GM18873 (cell line): ENCODE measurements at regions not wholly inside any gene's neighbourhood (a gene's known extent, or its start where the extent isn't known, plus 50 kb on each side); places are given as distances from the start of the nearest gene placed in this dataset.
"Not testable (repeated sequence)": the region's sequence is repeated elsewhere in the genome, so short reads cannot be mapped to it uniquely, and the experiment has no call there.

Experiments
- ATAC-seq: cut with Tn5 transposase; IDR thresholded peaks from one replicate; pipeline ENCODE4 v1.9.1; 2021; ENCODE audit warnings: mild to moderate bottlenecking, moderate library complexity, moderate number of reproducible peaks; ENCODE audit not compliant: unreplicated experiment, low FRiP score

DNA sequence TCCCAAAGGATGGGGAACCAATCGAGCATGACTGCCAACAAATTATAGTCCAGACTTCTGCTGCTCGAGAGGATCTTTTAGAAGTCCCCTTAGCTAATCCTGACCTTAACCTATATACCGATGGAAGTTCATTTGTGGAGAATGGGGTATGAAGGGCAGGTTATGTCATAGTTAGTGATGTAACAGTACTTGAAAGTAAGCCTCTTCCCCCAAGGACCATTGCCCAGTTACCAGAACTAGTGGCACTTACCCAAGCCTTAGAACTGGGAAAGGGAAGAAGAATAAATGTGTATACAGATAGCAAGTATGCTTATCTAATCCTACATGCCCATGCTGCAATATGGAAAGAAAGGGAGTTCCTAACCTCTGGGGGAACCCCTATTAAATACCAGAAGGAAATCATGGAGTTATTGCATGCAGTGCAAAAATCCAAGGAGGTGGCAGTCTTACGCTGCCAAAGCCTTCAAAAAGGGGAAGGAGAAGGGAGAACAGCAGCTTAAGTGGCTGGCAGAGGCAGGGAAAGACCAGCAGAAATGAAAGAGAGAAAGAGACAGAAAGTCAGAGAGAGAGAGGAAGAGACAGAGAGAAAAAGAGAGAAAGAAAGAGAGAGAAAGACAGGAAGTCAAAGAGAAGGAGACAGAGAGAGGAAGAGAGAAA is 224.4 kb upstream of the SLC8A1 start:
- not testable (repeated sequence) for ATAC-seq

DNA sequence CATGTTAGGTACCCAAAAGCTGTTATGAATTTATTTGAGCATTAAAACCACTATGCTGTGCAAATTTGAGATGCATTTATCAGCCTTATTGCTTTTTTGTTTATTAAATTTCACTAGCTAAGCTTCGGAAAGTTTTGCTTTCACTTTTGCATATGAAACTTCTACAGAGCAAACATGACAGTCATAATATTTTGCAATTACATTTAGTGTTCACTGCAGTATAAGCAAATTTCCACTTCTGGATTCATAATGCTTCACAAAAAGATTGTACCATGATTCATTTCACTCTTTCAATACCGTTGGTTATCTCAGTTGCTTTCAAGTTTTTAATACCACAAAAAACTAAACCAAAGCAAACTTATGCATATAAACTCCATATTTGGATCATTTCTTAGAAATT is 228.7 kb upstream of the SLC8A1 start:
- no peak for ATAC-seq

DNA sequence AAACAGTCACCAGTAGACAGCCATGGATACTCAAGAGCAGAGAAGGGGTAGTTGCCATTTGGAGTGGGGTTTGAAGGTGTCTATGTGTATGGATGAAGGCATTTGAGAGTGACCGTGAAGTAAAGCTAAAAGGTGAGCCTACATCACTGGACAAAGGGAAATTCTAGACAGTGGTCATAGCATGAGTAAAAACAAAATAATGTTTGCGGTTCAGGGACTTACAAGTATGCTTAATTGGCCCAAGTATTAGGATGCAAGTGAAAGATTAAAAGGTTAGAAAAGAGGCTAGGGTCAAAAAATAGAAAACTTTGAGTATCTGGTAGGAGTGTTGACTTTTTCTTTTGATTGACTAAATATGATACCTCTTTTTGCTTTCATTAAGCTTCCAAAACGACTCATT is 238.1 kb upstream of the SLC8A1 start:
- no peak for ATAC-seq

DNA sequence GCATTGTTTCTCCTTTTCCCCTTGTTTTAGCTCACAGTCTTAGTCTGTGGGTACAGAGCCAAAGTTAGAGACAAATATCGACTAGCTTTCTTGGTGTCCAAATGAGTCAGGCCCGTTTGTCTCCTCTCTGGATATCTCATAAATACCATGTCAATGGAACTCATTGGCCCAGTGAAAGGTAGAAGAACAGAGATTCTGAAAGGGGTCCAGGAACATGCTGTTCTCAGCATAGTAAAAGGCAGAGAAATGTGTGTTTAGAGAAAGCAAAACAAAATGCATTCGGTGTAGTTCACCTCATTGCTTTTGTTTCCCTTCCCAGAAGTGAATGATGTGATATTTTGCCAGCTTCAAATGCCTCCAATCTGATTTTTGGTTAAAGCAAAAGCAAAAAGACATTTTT is 238.6 kb upstream of the SLC8A1 start:
- ATAC-seq = no peak

DNA sequence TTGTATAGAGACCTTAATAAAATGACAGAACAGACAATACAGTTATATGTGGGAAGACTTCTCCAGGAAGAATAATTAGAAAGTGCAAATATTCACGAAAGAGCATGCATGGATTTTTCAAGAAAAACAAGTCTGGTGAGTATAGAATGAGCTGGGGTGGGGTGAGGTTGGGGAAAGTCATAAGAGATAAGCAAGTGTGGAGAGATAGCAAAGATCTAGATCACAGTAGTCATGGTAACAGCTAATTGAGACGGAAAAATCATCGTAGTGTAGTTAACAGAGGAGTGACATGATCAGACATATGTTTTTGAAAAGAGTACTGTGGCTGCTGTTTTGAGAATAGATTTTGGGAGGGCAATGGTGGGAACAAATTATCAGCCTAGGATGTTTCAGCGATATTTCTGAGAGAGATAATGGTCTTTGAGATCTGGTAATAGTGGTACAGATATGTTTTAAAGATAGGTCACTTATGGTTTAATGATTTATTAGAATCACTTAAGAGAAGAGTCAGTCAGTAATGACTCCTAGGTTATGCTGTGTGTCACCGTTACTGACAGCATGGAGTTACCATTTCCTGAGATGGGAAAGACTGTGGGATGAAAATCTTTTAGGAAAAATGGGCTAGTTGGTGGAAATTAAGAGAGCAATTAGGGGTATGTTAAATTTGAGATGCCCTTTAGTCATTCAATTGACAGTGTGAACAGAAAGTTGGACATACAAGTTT is 248.5 kb upstream of the SLC8A1 start:
- no peak for ATAC-seq

DNA sequence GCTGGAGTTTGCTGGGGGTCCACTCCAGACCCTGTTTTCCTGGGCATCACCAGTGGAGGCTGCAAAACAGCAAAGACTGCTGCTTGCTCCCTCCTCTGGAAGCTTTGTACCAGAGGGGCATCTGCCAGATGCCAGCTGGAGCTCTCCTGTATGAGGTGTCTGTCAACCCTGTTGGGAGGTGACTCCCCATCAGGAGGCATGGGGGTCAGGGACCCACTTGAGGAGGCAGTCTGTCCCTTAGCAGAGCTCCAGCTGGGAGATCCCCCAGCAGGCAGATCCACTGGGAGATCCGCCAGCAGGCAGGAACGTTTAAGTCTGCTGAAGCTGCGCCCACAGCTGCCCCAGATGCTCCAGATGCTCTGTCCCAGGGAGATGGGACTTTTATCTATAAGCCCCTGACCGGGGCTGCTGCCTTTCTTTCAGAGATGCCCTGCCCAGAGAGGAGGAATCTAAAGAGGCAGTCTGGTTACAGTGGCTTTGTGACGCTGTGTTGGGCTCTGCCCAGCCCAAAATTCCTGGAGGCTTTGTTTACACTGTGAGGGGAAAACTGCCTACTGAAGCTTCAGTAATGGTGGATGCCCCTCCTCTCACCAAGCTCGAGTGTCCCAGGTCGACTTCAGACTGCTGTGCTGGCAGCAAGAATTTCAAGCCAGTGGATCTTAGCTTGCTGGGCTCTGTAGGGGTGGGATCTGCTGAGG is 260.5 kb upstream of the SLC8A1 start:
- not testable (repeated sequence) for ATAC-seq

DNA sequence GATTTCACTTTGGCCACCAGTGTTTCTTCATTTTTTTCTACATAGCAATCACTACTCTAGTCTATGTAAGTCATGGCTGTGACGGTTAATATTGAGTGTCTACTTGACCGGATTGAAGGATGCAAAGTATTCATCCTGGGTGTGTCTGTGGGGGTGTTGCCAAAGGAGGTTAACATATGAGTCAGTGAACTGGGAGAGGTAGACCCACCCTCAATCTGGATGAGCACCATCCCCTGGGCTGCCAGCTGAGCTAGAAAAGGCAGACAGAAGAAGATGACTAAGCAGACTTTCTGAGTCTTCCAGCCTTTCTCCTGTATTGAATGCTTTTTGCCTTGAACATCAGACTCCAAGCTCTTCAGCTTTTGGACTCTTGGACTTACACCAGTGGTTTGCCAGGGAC is 265.0 kb upstream of the SLC8A1 start:
- ATAC-seq = no peak

DNA sequence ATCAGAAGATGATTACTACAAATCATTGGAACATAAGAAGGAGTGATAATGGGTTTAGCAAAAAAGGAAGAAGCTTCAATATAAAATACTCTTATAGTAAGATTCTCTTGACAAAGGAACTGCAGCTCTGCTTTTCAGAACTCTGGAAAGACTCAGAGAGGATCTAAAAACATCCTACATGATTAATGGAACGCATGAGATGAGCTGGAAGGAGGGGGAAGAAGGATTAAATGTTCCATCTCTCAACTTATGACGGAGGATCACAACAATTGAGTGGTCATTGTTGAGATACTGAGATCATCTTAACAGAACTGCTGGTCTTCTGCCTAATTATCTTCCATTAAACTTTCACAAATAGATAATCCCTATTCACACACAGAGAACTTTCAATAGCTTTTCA is 267.5 kb upstream of the SLC8A1 start:
- ATAC-seq = no peak

DNA sequence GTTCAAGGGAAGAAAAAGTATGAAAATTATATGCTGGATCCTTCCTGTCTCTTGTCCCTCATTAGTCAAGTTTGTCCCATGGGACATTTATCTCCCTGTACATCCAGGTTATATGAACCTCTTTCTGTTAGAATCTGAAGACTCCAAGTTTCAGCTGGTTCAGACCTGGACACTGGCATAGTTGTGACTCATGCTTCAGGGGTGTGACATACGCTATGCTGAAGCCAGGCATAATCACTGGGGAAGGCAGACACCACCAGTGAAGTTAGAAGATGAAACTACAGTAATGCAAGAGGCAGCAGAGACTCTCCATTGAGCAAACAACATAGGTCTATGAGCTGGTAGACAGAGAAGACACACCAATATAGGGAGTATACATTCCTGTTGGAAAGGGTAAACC is 269.7 kb upstream of the SLC8A1 start:
- no peak for ATAC-seq

DNA sequence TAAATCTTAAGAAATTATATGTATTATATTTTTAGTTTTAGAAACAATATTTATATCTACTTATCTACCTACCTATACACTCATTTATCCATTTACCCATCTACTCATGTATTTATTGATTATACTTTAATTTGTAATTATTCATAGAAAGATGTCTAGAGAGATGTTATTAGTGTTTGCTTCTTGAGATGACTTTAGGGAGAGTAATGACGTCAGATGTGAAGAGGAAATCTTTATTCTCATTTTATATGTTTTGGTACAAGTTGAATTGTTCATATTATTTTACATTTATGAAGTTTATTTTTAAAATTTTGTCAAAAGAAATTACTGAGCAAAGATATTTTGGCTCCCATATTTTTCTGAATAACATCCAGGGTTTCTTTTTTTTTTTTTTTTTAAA is 271.3 kb upstream of the SLC8A1 start:
- ATAC-seq = no peak

DNA sequence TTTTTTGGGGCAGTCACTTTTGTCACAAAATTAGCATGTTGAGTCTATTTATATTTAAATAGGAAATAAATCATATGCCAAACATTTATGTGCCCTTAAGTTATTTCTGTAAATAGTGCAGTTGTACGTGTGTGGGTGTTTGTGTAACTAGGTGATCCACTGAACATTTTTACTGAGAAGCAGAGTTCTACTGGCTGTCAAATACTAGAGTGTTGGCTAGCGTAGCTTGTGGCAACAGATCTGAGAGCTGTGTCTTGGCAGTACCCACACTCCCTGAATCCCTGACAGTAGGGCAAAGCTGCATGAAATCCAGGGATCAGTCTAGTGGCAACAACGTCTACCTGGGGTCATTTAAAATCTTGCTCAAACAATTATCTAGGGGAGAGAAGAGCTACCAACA is 273.1 kb upstream of the SLC8A1 start:
- ATAC-seq = no peak

DNA sequence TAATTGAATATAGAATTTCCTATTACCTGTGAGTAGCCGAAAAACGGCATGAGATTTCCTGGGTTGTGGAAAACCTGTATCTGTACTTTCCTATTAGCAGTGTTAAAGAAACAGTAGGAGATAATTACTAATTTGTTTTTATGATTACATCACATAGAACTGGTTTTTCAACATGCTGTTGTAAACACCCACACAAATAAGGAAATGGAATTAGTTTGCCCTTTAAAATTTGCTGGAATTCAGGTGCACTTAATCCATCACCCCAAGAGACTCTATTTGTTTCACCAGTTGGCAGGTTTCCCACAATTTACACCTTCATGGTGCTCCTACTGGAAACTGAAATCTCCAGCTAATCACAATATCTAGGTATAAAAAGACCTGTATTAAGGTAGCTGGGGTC is 274.1 kb upstream of the SLC8A1 start:
- ATAC-seq = no peak

DNA sequence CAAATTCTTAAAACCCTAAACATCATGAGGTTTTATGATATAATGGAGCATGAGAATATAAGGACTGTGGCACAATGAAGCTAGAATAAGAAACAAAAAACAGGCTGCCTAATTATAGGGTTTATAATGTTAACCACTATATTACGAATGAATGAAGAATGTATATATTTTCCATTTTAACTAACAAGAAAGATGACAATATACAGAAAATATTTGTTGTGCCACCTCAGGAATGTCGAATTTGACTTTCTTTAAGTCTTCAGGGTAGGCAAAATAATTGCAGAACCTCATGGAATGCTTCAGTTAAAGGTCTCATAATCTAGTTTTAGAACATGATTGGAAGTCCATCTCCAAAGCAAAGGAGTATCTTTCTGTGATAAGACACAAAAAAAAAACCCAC is 282.9 kb upstream of the SLC8A1 start:
- ATAC-seq = no peak

DNA sequence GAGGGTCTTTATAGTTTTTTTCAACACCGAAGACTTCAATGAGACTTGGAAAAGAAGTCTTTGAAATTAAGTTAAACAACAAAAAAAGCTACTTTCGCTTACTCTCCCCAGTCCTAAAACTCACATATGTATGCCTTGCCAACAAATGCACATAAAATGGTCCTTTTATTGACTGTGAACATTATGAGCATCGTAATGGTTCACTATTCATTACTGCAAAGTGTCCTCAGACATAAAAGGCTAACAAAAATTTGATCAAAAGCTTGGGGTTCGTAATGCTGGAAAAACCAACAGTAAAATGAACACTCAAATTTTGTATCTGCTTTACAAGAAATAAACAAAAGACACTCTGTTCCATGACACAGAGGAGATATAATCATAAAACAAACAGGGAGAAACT is 285.3 kb upstream of the SLC8A1 start:
- ATAC-seq = no peak

DNA sequence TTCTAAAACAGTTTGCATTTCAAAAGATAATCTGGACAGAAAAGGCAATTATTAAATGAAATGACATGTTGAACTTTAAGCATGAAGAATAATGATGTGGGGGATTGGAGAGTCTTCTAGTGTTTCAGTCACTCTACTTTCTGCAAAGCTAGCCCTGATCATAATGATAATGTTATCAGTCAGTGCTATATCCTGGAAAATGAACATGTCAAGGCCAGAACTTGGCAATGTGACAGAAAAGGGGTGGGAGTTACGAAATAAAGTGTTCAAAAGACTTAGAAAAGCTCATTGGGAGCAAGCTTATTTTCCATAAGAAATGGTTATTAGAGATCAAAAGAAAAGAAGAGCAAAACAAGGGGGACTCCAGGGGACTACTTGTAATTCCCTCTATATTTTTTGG is 288.5 kb upstream of the SLC8A1 start:
- no peak for ATAC-seq

DNA sequence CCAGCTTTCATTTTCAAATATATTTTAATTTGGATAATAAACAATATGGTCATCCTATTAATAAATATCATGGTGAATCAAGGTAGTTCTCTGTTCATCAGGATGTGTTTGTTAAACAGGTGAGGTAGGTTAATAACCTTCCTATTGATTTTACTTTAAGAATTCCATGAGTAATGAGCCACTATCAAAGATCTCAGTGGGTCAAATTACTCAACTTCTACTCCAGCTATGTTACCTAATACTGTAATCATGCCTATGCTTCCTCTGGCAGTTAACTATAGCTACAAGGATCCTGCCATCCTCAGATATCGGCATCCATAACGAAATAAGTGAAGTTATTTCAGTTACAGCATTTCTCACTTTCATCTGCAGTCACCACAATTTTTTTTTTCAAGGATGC is 289.6 kb upstream of the SLC8A1 start:
- no peak for ATAC-seq

DNA sequence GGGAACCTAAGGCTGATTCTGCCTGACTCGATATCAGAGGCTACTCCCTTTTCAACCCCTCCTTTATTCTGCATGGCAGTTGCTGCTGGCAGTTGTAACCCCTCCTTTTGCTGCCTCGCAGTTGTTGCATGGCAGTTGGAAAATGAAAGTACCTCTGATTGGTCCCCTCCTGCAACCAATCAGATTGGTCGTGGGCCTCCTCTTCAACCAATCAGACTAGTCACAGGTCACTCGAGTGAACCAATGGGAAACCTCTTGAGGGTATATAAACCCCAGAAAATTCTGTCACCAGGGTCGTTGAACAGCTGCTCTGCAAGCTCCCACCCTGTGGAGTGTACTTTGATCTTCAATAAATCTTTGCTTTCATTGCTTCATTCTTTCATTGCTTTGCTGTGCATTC is 294.3 kb upstream of the SLC8A1 start:
- ATAC-seq = no peak

DNA sequence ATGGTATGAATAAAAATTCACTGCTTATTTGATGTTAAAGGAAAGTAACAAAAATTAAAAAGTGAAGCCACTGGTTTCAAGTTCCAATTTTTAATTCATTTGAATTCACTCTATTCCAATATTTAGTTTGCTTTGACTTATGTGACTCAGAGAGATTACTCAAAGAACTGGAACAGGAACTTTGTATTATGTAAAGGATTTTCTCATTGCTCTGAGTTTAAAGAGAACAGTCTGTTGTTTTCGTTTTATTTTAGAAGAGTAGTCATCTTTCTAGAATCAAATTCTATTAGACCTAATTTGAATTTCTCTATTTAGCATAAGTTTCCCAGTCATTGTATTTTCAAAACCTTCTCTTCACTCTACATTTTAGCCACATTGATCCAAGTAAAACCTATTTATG is 300.1 kb upstream of the SLC8A1 start:
- no peak for ATAC-seq

DNA sequence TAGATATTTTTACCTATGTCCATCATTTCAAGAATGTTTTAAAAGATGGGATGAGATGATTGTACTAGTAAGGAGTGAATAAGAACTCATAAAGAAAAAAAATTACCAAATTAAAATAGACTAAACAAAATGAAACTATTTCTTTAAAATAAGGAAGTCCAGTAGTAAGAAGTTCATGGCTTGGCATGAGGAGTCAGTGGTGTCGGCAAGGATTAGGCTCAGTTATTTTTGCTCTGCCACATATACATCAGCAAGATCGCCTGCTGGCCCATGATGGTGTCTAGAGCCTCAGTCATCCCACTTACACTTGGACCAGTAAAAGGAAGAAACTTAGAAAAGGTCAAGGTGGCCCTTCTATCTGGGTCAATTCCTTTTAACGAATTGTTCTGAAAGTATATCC is 300.9 kb upstream of the SLC8A1 start:
- ATAC-seq = no peak

DNA sequence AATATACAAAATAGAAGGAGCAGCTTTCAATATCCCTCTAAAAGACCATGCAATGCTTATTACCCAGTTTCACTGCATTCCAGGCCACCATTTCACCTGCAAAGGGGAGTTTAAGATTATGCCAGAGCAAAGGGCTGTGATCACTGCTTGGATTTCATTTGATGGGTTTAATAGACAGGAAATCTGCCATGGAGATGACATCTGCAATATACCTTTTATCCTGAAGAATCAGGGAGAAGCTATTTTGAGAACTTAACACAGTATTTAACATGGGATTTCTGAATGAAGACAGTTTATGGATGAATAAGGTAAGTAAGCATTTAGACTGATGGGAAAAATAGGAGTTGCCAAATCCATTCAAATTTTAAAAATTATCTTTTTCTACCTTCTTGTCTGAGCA is 303.0 kb upstream of the SLC8A1 start:
- no peak for ATAC-seq

DNA sequence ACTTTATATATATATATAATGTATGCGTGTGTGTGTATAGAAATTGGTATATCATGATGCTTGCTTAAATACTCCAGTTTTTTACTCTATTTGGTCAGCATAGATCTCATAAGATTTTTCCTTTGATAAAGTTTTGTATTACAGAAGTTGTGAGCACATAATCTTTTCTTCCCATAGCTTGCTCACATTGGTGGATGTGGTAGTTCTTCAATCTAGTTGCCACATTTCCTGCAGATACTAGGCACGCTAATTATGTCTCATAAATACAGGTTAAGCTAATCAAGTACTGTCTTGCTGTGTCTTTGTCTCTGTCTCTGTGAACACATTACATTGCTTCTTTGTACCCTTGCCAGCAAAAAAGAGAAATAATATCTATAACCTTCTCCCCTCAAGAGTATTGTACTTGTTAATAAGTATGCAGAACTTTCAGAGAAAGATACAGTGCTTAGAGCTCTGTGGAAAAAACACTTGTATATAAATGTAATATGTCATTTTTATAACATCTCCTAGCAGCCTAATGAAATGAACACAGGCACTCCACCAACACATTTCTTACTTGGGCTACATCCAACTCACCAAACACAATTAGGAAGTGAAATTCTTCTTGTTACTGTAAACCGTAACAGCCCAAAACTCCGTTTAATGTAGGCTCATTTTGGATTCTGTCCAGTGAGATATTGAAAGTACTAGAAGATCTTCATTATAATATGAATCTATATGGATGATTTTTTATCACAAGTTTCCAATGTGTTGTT is 306.7 kb upstream of the SLC8A1 start:
- ATAC-seq = no peak
